Uterus (tissue), 2 donors: ENCODE measurements at regions not wholly inside any gene's neighbourhood (a gene's known extent, or its start where the extent isn't known, plus 50 kb on each side); places are given as distances from the start of the nearest gene placed in this dataset.

Experiments
- POLR2A ChIP-seq, 2 donors: fragments of 450-650 bp; IDR thresholded peaks; one replicate each; pipeline ENCODE4 v1.6.1; 2016; ENCODE audit warnings: antibody characterized with exemption in 2 of 2, mild to moderate bottlenecking in 1 of 2, moderate library complexity in 1 of 2
- TF ChIP-seq, protein P1 (sequence below), 4 experiments: fragments of 200-600 bp in 2 of 4; fragments of 450-650 bp in 2 of 4; sonication (generic) in 2 of 4; IDR thresholded peaks; one replicate each; pipeline ENCODE4 v1.5.1; 2016 to 2019; ENCODE audit warnings: antibody characterized with exemption in 4 of 4, mild to moderate bottlenecking in 2 of 4, moderate library complexity in 1 of 4

DNA sequence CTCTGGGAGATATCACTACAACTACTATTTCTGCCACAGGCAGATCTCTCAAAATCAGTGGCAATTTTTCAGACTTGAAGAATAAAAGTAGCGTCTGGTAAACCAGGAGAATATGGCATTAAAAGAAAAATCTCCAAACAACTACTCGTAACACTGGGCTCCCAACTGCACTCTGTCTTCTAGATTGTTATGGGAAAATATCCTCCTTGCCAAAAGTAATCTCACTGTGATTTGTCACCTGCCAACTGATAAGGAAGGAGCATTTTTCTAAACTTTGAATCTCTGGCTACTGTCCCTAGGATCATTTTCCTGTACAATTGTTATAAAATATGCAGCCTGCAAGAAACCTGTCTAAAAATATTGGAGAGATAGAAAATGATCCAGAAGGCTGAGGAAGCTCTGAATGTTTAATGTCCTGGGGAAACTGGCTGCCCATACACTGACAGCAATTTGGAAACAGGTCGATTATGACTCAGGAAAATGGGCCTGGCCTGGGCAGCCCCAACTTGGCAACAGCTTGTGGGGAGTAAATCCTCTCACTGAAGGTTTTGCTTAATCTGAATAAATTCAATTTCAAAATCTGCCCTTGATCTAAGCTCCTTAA lies 90.5 kb upstream of the DBX1 start:
- TF ChIP-seq, protein P1, sequence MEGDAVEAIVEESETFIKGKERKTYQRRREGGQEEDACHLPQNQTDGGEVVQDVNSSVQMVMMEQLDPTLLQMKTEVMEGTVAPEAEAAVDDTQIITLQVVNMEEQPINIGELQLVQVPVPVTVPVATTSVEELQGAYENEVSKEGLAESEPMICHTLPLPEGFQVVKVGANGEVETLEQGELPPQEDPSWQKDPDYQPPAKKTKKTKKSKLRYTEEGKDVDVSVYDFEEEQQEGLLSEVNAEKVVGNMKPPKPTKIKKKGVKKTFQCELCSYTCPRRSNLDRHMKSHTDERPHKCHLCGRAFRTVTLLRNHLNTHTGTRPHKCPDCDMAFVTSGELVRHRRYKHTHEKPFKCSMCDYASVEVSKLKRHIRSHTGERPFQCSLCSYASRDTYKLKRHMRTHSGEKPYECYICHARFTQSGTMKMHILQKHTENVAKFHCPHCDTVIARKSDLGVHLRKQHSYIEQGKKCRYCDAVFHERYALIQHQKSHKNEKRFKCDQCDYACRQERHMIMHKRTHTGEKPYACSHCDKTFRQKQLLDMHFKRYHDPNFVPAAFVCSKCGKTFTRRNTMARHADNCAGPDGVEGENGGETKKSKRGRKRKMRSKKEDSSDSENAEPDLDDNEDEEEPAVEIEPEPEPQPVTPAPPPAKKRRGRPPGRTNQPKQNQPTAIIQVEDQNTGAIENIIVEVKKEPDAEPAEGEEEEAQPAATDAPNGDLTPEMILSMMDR (IDR thresholded peaks at IDR 0.05) = no peak
- no peak for TF ChIP-seq POLR2A (IDR thresholded peaks at IDR 0.05)
